HL-60 (cell line): ENCODE measurements at regions not wholly inside any gene's neighbourhood (a gene's known extent, or its start where the extent isn't known, plus 50 kb on each side); places are given as distances from the start of the nearest gene placed in this dataset.
"Not testable (repeated sequence)": the region's sequence is repeated elsewhere in the genome, so short reads cannot be mapped to it uniquely, and the experiment has no call there.

ENCODE experiments used
- CTCF ChIP-seq: IDR thresholded peaks from one replicate; pipeline ENCODE4 v1.5.1; 2011; ENCODE audit warnings: low read length, control low read depth, inconsistent platforms; ENCODE audit not compliant: insufficient read depth
- GABPA ChIP-seq: IDR thresholded peaks from 2 replicates; pipeline ENCODE4 v1.6.1; 2012; ENCODE audit warnings: low read depth
- POLR2AphosphoS5 ChIP-seq: IDR thresholded peaks from 2 replicates; pipeline ENCODE4 v1.6.1; 2012; ENCODE audit warnings: low read depth
- REST ChIP-seq: IDR thresholded peaks from 2 replicates; pipeline ENCODE4 v1.6.1; 2012; ENCODE audit warnings: low read depth; ENCODE audit not compliant: insufficient replicate concordance
- SPI1 ChIP-seq: IDR thresholded peaks from 2 replicates; pipeline ENCODE4 v1.6.1; 2012; ENCODE audit warnings: low read depth, mild to moderate bottlenecking, borderline replicate concordance

GRCh38 chr12:90792718-90793117 lies 162.3 kb downstream of the CCER1 start:
- not testable (repeated sequence) for TF ChIP-seq CTCF, POLR2AphosphoS5, REST, SPI1, GABPA
